Inflammatory macrophage (primary cell): ENCODE measurements at regions not wholly inside any gene's neighbourhood (a gene's known extent, or its start where the extent isn't known, plus 50 kb on each side); places are given as distances from the start of the nearest gene placed in this dataset.

Experiments
- DNase-seq, 2 donors: peaks; one replicate each; pipeline ENCODE4 v3.0.0-alpha.2; 2020 to 2022

DNA sequence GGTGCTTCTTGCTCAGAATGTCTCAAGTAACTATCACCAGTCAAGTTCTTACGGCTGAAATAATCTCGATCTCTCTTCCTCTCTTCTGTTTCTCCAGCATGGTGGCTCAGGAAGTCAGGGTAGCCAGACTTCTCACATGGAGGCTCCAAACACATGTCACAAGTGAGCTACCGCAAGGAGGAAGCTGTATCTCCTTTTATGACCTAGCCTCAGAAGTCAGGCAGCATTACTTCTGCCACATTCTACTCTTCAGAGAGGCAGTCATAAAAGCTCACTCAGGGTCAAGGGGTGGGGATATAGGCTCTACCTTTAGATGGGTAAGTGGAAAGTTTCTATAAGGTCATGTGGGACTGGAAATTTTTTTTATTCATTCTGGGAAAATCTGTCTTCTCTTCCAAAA lies 86.6 kb upstream of the NEO1 start:
- DNase-seq: no peak

DNA sequence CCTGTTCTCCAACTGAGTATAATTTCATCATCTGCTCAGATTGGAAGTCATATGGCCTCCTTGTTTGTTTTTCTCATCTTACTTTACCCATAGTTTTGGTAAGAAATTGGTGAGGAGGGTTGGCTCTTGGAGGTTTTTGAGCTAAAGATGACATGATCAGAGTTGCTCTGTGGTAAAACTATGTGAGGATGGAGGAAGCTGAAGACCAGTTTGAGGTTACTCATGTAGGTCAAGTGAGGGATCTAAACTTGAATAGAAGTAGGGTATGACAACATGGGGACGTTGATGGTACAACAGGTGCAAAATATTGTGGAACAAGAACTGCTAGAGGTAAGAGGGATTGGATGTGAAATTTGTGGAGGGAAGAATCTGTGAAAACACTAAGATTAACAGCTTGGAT lies 87.7 kb upstream of the NEO1 start:
- no peak for DNase-seq

DNA sequence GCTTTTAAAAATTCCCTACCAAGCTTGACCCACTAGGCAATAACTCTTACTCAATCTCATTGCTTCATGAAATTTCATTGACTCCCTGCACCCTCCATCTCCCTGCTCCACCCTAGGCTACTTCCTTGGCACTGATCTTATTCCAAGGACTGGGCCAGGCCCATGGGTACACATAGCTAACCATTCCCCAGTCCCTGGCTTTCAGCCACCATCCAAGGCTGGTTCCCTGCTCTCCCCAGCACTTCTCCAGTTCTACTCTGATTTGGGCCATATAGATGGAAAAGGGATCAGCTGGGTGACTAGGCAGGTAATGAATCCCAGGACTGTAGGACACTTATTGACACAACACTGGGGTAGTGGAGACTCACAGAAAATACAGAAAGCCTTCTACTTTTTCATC lies 88.1 kb upstream of the NEO1 start:
- DNase-seq: no peak

DNA sequence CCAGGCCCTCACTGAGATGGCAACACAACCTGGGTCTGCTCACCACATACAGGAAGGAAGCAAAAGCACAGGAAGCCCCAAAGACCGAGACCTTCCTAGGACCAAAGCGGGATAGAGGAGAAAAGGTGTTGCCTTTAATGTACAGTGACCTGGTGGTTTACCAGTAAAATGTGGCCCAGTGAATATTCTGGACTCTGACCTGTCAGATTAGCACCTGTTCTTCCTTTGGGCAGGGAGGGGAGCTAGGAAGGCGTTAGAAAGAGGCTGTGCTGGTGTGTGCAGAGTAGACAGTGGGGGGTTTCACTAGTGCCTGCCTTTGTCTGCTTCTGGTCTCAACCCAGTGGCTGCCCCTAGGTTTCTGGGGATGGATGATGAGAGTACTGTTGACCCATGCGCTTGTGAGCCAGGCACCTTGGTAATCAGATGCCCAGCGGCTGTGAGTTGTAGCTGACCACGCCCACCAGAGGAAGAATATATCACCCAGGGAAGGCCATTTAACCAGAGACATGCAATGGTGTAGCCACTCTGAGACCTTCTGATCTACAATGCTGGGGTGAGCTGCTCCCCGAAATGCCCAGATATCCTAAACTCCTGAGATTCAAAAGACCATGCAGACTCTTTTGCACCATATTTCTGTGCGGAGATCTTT lies 90.1 kb upstream of the NEO1 start:
- no peak for DNase-seq

DNA sequence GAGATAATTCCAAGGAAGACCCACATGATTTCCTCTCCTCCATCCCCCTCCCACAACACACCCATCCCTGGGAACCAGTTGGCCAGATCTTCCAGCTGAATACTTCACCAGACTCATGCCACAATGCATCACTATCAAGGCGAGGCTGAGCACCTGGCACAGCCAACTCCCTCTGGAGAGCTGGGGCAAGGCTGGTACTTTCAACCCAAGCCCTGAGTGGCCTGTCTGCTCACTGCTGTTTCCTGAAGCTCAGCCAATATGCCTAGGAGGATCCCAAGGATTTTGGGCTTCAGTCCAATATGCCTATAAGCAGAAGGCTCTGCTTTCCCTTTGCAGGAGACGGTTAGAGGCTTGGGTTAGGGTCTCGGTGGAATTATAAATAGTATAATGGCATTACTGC lies 90.9 kb upstream of the NEO1 start:
- no peak for DNase-seq

DNA sequence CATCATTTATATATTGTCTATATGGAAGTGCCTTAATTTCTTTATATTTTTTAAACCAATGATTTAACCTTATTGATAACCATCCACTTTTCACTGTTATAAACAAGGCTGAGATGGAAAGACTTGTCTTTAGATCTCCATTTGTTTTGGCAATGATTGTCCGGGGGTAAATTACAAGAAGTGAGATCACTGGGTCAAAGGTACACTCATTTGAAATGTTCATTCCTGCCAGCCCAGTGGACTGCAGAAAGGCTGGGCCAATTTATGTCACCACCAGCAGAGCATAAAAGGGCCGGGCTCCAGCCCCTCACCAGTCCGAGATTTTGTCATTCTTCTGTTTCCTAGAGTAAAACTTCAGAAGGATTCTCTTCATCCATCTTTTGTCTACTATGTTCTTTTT lies 93.6 kb upstream of the NEO1 start:
- no peak for DNase-seq

DNA sequence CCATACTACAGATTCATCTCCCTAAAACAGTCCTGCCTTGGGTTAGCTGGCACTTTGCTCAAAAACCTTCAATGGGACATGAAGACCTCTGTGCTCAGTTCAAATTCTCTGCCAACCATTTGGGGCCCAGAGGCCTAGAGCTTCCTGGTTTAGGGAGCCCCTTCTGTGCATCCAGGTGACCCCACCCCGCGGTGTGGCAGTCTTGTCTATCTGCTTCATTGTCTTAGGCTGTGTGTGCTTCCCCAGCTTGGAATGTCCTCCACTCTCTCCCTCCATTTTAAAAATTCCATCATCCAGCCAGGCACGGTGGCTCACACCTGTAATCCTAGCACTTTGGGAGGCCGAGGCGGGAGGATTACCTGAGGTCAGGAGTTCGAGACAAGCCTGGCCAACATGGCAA lies 99.0 kb upstream of the NEO1 start:
- no peak for DNase-seq

DNA sequence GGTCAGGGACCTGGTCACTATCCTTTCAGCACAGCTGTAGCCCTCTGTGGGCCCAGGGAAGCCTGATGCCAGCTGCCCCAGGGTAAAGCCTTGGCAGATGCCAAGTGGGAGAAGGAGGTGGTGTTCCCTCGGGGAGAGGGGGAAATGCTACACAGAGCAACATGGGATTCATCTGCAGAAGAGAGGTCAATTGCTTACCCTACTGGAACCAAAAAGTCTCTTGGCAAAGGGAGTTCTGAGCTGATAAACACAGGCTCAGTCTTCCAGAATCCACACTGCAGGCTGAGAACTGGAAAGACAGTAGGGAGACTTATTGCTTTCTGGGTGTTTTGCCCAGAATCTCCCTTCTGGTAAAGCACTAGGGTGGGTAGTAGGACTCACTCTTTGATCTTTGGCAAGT lies 100.1 kb upstream of the NEO1 start:
- no peak for DNase-seq

DNA sequence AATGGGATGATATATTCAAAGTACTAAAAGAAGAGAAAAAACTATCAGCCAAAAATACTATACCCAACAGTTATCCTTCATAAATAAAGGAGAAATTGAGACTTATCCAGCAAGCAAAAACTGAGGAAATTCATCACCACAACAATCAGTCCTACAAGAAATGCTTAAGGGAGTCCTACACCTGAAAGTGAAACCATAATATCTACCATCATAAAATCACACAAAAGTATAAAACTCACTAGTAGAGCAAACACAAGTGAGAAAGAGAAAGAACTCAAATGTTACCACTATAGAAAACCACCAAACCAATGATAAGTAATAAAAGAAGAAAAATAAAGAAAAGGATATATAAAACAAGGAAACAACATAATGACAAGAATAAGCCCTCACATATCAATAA lies 103.6 kb upstream of the NEO1 start:
- no peak for DNase-seq

DNA sequence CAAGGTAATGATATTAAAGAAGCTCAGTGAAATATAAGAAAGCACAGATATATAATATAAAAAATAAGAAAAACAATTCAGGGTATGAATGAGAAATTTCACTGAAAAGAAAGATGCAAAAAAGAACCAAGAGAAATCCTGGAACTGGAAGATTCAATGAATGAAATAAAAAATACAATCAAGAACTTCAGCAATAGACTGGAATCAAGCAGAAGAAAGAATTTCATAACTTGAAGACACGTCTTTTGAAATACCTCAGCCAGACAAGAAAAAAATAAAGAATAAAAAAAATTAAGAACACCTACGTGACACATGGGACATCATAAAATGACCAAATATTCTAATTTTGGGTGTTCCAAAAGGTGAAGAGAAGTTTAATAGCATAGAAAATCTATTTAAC lies 104.6 kb upstream of the NEO1 start:
- no peak for DNase-seq

DNA sequence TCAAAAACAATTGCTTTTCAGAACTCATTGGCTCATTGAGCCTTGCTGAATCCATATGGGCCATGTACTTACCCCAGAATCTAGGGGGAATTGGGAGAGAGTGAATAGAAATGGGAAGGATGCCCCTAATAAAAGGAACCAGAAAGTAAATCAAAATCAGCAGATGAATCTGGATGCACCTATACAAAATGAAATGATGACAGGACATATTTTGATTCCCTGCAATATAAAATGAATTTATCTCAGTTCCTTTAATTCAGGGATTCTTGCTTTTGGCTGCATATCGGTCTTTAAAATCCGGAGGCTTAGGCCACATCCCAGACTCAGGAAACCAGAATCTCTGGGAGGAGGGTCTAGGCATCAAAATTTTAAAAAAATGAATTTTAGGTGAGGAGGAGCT lies 107.7 kb upstream of the NEO1 start:
- no peak for DNase-seq

DNA sequence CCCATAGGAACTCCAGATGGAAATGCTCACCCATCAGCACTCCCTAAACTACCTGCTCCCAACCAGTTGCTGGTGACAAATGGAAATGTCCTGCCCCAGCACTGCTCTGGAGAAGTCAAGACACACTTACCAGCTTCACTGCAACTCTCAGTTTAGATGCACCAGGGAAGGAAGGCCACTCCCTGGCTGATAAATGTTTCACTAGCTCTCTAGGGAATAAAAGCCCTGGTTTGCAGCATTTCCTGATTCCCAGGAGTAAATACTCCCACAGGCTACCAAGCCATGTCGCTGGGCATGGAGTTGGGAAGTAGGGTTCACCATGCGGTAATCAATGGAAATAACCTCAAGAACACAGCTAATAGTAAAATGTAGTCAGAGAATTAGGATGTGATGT lies 112.0 kb upstream of the NEO1 start:
- no peak for DNase-seq

DNA sequence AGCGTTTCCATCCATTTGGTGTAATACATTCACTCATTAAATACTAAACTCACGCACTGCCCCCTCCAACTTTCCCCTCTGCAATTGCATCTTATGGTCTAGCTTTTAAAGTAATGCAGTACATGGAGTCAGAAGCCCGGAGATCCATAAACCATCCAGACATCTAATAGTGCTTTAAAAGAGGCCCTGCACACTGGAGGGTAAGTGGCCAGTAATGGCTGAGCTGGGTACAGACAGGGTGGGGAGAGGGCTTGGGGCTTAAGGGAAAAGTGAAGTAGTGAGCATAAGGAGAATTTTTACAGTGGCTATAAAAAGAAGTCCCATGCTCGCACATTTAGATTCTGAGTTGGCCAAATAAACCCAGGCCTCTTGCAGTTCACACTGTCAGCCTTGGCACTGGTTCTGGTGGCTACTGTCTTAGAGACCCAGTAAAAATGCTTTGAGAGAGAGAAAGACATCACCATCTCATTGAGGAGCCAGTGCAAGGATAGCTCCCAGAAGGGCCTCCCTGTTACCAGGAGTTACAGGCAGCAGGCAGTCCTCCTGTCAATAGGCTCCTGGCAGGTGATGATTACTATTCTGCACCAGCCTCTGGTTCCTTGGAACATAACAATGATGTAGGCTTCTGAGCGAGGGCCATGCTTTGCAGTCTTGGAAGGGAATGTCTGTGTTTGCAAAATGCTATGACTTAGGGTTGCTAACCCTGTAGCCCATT lies 112.6 kb upstream of the NEO1 start:
- DNase-seq: no peak

DNA sequence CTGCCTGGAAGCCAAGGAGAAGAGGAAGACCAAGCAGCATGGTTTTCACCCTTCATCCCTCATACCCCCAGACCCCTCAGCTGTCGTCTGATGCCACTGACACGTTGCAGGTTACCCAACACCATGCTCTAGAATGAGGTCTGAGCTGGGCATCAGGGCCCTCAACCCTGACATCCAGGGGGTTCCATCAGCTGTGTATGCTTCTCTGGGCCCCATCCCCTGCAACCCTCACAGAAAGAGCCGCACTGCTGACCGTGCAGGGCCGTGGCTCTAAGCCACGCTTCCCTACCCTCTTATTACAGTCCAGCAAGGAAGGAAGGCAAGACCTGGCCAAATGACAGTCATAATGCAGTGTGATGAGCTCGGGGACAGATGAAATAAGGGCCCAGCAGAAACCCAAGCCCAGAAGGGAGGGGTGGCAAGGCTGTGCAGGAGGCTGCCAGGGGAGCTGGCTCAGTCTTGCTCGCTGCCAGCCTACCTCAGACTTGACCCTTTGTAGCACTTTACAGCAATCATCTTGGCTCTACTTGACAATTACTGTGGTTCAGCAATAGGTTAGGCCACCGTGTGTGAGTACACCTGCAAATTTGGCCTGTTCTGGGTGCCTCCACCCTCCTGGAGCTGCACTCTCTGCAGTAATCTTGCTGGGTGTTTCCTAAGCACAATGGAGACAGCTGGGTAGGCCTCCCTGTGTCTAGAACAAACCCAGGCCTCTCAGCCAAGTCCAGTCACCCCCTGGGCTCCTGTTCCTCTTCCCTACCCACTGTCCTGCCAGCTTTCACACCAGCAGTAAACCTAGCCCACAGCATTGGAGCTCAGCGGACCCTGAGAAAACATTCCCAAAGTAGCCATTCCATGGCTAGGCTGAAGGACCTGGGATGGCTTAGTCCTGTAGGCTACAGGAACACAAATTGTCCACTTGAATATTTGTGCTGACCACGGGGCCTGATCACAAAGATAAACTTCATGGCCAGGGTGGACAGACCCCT lies 115.3 kb upstream of the NEO1 start:
- DNase-seq: no peak

DNA sequence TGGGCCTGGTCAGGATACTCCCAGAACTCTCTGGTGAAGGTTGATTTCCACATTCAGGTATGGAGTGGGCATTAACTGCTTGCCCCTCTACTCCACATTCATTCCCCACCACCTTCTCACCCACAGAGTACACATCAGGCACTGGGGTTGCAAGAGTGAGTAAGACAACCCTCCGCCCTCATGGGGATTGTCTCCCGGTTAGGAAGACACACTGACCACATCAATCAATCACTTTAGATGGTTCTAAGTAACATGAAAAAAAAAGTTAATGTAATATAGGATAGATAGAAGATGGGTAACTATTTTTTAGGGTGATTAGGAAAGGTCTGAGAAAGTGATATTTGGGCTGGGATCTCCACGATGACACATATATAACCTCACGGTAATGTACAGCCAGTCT lies 116.0 kb upstream of the NEO1 start:
- DNase-seq: no peak

DNA sequence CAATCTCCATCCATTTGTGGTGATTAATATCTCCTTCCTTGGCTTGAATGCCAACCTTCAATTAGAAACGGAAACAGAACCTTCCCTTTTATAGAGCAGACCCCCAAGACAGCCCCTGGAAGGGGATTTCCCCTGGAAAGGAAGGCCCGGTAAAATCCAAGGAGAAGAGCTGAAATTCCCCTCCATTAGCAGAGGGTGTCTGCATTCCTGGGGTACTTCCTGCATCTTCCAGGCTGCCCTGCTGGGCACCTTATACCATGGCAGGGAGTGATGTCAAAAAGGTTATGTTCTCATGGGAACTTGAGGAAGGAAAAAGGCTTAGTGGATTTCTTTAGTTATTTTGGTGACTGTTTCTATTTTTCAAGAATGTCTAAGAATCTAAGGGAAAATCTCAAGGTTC lies 116.7 kb upstream of the NEO1 start:
- DNase-seq: no peak

DNA sequence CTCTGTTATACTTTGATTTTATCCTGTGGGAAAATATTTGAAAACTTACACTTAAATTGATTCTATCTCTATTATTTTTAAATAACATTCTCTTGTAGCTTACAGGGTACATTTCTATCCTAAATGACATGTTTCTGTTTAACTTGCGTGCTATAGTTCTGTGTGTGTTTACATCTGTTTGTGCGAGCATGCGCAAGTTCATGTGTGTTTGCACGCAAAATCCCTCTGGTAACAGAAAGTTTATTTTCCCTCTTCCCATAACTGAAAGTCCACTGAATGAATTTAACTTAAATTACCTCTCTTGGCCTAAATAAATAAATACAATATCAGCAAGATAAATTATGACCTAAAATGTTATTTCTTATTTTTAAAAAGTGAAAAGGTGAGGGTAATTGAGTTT lies 117.3 kb upstream of the NEO1 start:
- DNase-seq: no peak

DNA sequence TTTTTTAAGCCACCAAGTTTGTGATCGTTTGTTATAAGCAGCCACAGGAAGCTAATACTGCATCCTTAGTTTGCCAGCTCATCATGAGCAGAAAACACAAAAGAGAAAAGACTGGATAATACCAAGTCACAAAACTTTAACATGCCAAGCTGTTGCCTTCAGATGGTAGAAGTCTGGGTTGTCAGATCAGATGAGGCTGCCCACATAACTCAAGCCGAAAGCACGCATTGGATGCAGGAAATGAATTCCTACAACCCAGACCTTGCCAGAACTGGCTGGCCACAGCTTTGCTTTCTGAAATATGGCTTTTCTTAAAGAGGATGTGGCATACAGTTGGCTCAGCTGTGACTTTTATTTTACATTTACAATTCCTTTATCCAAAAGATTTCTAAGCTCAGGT lies 118.3 kb upstream of the NEO1 start:
- DNase-seq: no peak

DNA sequence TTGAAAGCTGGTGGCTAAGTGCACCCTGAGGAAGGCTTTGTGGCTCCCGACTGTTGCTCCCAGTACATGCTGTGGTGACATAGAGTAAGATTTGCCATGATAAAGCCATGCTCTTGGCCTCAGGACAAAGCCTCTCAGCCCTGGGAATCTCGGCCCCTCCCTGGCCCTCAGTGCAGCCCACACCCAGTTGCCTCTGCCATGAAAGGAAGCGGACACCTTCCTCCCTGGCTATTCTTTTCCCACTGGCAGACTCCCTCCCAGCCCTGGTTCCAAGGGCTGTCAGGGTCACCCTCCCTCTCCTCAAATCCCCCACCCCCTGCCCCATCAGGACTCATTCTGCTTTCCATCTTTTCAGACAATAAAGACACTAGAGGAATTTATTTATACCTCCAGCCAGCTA lies 119.8 kb upstream of the NEO1 start:
- no peak for DNase-seq

DNA sequence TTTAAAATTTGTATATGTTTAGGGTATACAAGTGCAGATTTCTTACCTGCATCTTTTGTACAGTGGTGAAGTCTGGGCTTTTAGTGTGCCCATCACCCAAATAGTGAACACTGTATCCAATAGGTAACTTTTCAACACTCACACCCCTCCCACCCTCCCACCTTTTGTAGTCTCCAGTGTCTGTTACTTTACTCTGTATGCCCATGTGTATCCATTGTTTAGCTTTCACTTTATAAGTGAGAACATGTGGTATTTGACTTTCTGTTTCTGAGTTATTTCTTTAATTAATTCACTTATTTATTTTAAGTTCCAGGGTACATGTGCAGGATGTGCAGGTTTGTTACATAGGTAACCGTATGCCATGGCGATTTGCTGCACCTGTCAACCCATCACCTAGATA lies 124.8 kb upstream of the NEO1 start:
- DNase-seq: no peak

DNA sequence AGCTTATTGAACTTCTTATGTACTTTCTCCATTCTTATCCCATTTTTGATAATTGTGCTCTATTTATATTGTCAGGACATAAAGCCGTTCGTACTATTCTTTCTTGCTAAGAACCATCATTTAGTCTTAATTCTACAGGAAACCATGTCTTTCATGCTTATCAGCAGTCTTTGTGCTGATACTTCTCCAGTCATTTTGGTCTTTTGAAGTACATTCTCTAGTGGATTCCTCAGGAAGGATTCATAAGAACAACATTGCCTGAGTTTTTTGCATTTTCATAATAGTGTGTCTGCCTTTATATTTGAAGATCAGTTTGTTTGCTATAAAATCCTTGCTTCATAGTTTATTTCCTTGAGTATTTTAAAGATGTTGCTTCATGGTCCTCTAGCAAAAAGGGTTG lies 126.6 kb upstream of the NEO1 start:
- no peak for DNase-seq

DNA sequence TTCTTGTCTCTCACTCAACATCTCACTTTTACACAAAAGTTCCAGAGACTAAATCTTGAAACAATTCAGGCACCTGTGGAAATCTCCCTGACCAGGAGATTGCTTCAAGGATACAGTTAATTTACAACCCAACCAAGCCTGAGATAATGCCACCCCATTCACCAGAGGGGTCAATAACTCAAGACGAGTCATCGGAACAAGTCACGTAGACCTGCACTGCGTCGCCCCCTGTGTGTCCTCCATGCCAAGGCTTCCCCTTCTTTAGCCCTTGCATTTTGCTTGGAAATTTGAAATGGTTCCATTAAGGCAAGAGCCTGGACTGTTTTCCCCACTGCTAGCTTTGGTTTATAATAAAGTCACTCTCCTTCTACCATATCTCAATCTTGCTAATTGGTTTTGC lies 129.0 kb upstream of the NEO1 start:
- no peak for DNase-seq

DNA sequence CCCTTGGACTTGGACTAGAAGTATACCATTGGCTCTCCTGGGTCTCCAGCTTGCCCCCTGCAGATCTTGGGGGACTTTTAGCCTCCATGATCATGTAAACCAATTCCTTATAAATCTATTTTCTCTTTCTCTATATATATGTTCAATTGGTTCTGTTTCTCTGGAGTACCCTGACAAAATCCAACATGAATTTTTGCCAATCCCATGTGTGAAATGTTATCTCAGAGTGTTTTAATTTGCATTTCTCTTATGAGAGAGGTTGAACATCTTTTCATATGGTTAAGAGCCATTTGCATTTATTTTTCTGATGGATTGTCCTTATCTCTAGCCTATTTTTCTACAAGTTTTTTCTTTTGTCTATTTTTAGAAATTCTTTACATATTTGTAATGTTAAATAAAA lies 131.7 kb upstream of the NEO1 start:
- DNase-seq: no peak

DNA sequence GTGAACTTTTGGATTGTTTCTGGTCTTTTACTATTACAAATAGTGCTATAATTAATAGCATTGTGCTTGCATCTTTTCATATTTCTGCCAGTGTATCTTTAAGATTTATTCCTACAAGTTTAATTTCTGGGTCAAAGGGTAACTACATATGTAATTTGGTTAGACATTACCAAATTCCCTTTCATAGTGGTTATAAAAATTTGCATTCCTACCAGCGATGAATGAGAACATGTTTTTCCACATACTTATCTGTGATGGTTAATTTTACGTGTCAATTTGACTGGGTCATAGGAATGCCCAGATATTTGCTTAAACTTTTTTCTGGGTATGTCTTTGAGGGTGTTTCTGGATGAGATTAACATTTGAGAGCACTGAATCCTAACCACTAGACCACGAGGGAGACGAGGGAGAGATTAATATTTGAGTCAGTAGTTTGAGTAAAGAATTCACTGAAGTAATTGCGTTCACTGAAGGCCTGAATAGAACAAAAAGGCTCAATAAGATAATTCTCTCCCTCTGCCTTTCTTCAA lies 132.3 kb upstream of the NEO1 start:
- DNase-seq: no peak
